NCI-H2029 (cell line): ENCODE measurements at regions not wholly inside any gene's neighbourhood (a gene's known extent, or its start where the extent isn't known, plus 50 kb on each side); places are given as distances from the start of the nearest gene placed in this dataset.

Experiments
- DNase-seq: peaks from one replicate; lab custom pipeline; 2025; lab: John Stamatoyannopoulos, UW

GRCh38 chr16:79980650-79981521 is 380.3 kb upstream of the MAF start:
- no peak for DNase-seq

- no peak for DNase-seq
These were observed 377.7 kb upstream of the MAF start for GRCh38 chr16:79977940-79978836.

GRCh38 chr16:79973320-79973719 is 372.8 kb upstream of the MAF start:
- no peak for DNase-seq

GRCh38 chr16:79972053-79972704 is 371.6 kb upstream of the MAF start:
- DNase-seq, result no peak

- DNase-seq, result no peak
These were observed 370.7 kb upstream of the MAF start for GRCh38 chr16:79971237-79971572.

- DNase-seq, result no peak
These were observed 370.2 kb upstream of the MAF start for GRCh38 chr16:79970551-79971236.

GRCh38 chr16:79970087-79970486 is 369.6 kb upstream of the MAF start:
- DNase-seq, result no peak

GRCh38 chr16:79969458-79969857 is 368.9 kb upstream of the MAF start:
- no peak for DNase-seq

GRCh38 chr16:79966226-79966625 is 365.7 kb upstream of the MAF start:
- DNase-seq, result no peak

- no peak for DNase-seq
These were observed 365.2 kb upstream of the MAF start for GRCh38 chr16:79965718-79966117.

GRCh38 chr16:79964104-79964503 is 363.6 kb upstream of the MAF start:
- DNase-seq, result no peak

- no peak for DNase-seq
These were observed 362.4 kb upstream of the MAF start for GRCh38 chr16:79962962-79963361.

GRCh38 chr16:79959226-79959625 is 358.7 kb upstream of the MAF start:
- DNase-seq, result no peak

GRCh38 chr16:79954921-79955705 is 354.6 kb upstream of the MAF start:
- DNase-seq, result no peak

- DNase-seq, result no peak
These were observed 350.6 kb upstream of the MAF start for GRCh38 chr16:79950932-79951719.

- no peak for DNase-seq
These were observed 348.9 kb upstream of the MAF start for GRCh38 chr16:79949417-79949816.

GRCh38 chr16:79947771-79948170 is 347.2 kb upstream of the MAF start:
- no peak for DNase-seq

GRCh38 chr16:79946252-79946651 is 345.7 kb upstream of the MAF start:
- no peak for DNase-seq

GRCh38 chr16:79943736-79944135 is 343.2 kb upstream of the MAF start:
- no peak for DNase-seq

- no peak for DNase-seq
These were observed 338.0 kb upstream of the MAF start for GRCh38 chr16:79938575-79938974.
